Amygdala (tissue), 56 donors: ENCODE measurements at regions not wholly inside any gene's neighbourhood (a gene's known extent, or its start where the extent isn't known, plus 50 kb on each side); places are given as distances from the start of the nearest gene placed in this dataset.
"Not testable (repeated sequence)": the region's sequence is repeated elsewhere in the genome, so short reads cannot be mapped to it uniquely, and the experiment has no call there.

Source experiments
- DNase-seq, 56 donors: peaks; one replicate each; lab custom pipeline; 2025; lab: John Stamatoyannopoulos, UW

DNA sequence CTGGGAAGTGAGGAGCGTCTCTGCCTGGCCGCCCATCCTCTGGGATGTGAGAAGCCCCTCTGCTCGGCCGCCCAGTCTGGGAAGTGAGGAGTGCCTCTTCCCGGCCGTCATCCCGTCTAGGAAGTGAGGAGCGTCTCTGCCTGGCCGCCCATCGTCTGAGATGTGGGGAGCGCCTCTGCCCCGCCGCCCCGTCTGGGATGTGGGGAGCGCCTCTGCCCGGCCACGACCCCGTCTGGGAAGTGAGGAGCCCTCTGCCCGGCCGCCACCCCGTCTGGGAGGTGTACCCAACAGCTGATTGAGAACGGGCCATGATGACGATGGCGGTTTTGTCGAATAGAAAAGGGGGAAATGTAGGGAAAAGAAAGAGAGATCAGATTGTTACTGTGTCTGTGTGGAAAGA lies 173.9 kb upstream of the PRSS1 start:
- DNase-seq, result not testable (repeated sequence)

DNA sequence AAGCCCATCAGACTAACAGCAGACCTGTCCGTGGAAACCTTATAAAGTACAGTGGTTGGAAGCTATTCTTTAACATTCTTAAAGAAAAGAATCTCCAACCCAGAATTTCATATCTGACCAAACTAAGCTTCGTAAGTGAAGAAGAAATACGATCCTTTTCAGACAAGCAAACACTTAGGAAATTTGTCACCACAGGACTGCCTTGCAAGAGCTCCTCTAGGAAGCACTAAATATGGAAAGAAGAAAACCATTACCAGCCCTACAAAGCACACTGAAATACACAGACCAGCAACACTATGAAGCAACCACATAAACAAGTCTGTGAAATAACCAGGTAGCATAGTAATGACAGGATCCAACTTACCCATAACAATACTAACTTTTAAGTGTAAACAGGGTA lies 177.7 kb upstream of the PRSS1 start:
- no peak for DNase-seq

DNA sequence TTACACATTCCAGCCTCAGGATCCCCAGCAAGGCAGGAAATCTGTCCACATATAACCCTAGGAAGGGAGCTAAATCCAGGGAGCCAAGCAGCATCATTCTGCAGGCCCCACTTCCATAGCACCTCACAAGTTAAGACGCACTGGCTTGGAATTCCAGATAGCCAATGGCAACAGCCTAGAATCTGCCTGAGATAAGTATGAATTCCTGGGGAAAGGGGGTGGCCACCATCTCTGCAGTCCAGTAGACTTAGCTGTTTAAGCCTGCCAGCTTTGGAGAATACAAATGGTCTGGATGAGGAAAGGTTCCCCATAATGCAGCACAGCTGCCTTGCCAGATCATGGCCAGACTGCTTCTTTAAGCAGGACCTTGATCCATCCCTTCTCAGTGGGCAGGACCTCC lies 179.4 kb upstream of the PRSS1 start:
- DNase-seq, result no peak

DNA sequence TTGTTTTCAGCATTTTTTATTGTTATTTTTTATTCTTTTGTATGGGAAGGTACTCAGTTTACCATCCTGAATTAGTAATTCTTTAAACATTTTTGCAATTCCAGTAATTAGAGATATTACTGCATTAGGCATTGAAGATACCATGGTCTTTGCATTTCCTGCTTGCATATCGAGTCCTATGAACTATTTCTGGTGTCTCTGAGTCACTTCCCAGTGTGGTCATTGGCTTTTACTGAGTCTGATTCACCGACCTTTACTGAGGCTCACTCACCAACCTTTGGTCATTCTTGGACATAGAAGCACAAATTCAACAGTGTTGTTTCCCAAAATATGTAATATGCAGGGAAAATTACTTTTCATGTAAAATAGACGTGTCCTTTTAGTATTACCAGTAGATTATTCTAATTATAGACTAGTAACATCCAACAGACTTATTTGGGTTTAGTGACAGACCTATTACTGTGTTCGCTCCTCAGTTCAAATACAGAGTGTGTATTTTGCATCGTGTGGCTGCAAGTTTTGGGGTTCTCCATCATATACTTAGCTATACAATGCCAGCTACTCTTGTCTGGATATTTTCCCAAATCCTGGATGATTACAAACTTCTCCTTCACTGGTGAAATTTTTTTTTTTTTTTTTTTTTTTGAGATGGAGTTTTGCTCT lies 180.7 kb upstream of the PRSS1 start:
- no peak for DNase-seq

DNA sequence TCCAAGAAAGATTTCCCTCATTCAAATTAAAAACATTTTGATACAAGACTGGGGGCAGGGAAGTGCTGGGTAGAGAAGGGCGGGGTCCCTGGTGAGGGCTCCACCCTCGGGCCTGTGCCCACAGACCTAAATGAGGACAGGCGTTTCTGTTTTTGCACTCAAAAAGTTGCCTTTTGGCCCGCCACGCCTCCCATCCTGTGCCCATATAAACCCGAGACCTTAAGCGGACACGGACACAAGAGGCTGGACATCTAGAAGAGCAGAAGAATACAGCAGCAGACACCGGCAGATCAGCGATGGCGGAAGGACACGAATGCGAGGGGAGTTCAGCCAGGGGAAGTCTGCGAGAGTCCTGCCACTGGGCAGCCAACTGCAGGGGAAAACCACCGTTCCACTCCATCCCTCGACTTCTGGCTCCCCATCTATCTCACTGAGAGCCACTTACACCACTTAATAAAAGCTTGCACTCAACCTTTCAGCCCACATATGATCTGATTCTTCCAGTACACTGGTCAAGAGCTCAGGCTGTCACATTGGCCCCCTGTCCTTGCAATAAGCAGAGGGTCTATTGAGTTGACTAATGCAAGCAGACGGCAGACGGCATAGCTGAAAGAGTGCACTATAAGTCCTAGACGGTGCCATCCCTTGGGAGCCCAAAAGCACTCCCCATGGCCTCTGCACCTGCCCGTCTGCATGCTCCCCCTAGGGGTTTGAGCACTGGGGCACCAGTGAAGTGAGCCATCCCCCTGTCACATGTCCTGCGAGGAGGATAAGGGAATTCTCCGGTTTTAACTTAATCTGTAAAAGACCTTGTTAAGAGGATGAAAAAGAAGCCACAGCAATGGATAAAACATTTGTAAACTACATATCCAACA lies 181.8 kb upstream of the PRSS1 start:
- no peak for DNase-seq

DNA sequence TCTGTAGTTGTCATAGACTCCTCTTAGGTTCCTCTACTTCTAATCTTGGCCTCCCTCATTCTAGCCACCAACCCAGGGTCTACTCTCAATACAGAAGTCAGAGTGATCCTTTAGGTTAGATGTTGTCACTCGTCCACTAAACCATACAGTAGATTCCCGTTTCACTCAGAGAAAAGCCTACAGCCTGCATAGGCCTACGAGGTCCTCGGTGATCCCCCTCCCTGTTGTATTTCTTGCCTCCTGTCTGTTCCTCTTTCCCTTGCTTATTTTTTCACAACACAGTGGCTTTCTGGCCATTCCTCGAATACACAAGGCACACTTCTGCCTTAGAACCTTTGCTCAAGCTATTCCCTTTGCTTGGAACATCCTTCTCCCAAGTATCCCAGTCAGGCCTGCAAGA lies 183.0 kb upstream of the PRSS1 start:
- DNase-seq, result no peak

DNA sequence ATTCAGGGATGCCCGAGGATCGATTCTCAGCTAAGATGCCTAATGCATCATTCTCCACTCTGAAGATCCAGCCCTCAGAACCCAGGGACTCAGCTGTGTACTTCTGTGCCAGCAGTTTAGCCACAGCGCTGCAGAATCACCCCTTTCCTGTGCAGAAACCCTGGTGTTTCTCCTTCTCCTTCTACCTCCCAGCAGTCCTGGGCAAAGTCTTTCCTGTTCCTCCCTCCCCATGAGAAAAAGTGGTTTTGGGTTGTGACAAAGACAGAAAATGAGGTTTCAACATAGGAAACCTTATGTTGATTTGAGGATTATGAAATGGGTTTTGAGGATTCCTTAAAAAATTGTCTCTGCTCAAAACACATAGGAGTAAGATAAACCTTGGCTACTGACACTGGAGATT lies 185.1 kb upstream of the PRSS1 start:
- not testable (repeated sequence) for DNase-seq

DNA sequence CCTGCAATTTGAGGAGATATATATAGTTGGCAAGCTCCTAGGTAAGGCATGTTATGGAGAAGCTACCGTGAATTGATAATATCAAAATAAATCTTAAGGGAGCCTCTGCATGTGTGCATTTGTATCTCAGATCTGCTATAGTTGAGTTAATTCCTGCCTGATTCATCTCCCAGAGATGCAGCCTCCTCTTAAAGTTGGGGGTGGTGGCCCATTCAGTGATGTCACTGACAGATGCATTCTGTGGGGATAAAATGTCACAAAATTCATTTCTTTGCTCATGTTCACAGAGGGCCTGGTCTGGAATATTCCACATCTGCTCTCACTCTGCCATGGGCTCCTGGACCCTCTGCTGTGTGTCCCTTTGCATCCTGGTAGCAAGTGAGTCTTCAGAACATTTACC lies 185.8 kb upstream of the PRSS1 start:
- no peak for DNase-seq

DNA sequence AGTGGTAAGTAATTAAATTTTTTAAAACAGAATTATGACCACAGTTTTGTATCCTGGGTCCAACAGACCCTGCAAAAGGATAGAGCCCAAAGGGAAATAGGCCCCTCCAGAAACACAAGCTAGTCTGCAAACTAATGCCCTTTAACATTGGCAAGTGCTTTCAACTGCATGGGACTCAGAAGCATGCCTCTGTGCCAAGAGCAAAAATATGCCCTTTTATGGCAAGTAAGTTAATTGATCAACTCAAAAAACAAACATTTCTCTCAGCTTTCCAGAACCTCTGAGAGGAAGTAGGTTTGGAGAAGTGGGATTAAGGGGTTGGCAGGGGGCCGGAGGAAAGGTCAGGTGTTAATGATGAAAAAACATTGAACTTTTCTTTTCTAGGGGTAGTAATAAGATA lies 186.6 kb upstream of the PRSS1 start:
- DNase-seq, result no peak

DNA sequence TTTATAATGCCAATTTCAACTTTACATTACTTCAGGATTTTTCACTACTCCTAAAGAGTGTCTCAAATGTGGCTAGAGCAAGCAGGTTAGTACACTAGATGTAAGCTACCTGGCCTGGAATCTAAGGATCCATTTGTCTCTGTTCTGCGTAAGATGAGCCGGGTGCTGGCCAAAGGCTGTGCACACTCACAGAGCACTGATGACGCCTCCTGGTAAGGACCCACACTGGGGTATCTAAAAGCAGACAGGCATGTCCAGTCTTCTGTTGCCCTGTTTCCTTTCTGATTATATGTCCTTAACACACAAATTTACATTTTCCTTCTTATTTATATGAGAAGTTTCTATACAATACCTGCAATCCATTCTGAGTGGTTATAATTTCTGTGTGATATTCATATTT lies 187.9 kb upstream of the PRSS1 start:
- DNase-seq, result not testable (repeated sequence)

DNA sequence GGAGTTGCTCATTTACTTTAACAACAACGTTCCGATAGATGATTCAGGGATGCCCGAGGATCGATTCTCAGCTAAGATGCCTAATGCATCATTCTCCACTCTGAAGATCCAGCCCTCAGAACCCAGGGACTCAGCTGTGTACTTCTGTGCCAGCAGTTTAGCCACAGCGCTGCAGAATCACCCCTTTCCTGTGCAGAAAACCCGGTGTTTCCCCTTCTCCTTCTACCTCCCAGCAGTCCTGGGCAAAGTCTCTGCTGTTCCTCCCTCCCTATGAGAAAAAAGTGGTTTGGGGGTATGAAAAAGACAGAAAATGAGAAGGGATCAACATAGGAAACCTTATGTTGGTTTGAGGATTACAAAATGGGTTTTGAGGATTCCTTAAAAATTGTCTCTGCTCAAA lies 188.5 kb upstream of the PRSS1 start:
- not testable (repeated sequence) for DNase-seq

DNA sequence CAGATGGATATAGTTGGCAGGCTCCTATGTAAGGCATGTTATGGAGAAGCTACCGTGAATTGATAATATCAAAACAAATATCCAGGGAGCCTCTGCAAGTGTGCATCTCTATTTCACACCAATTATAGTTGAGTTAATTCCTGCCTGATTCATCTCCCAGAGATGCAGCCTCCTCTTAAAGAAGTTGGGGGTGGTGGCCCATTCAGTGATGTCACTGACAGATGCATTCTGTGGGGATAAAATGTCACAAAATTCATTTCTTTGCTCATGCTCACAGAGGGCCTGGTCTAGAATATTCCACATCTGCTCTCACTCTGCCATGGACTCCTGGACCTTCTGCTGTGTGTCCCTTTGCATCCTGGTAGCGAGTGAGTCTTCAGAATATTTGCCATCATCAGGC lies 189.1 kb upstream of the PRSS1 start:
- no peak for DNase-seq

DNA sequence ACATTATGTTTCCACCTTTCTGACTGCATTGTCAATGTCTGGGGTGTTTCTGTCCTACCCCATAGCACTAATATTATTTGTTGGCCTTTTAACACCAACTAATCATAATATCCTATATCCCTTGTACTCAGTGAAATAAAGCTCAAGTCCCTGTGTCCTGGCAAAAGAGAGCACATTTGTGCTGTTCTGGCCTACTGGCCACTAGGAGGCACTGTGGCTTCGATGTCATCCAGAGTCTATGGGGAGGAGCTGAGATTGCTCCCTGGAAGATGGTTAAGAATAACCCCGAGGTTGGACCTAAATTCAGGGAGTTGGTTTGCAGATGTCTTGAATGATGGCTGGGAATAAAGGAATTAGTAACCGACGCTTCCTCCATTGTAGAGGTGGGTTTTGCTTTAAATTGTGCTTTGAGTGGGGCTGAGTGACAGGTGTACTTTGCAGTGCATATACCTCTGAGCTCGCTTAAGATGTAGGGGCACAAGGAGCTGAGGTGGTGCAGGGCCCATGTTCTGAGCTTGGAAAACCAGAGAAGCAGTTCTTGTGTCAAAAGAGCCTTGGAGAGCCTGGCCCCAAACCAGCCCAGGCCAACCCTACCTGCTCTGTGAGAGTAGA lies 191.2 kb upstream of the PRSS1 start:
- DNase-seq, result peak in 2 of 56 donors; percentile 6 to 13

DNA sequence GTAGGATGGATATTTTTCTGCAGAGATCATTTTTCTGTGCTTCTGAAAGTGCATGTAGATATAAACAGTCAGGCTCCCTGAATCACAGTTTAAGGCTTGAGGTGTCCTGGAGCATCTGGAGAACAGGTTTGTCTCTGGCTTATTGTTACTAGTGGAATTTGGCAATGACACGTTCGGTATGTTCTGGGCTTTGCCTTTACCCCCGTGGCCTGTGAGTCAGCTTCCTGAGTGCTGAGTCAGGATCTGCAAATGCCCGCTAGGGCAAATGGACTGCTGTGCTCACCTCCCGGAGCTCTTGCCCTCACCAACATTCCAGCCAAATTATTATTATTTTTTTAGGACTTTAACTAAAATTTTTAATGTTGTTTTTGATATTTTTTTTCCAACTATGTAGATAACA lies 192.5 kb upstream of the PRSS1 start:
- DNase-seq, result no peak

DNA sequence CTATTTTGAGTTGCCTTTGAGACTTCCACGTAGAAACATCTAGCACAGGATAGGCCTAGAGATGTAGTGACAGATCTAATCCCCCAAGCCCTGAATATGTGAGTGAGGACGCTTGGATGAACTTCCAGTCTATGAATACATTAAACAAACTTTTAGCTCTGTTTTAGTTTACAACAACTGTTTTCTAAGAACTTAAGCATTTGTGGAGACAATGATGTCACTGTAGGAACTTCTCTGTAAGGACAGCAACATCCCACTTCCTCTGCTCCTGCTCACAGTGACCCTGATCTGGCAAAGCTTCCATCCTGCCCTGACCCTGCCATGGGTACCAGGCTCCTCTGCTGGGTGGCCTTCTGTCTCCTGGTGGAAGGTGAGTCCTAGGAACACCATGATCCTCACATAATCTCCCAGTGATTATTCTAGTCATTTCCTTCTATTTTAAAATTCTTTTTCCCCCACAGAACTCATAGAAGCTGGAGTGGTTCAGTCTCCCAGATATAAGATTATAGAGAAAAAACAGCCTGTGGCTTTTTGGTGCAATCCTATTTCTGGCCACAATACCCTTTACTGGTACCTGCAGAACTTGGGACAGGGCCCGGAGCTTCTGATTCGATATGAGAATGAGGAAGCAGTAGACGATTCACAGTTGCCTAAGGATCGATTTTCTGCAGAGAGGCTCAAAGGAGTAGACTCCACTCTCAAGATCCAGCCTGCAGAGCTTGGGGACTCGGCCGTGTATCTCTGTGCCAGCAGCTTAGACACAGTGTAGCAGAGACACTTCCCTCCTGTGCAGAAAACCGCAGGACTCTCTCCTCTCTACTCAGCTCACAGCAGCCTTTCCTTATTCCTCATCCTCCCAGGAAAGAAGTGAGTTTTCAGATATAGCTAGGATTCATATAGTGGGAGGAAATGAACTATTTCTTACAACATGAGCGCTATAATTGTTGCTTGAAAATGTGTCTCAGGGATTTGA lies 194.4 kb upstream of the PRSS1 start:
- no peak for DNase-seq

DNA sequence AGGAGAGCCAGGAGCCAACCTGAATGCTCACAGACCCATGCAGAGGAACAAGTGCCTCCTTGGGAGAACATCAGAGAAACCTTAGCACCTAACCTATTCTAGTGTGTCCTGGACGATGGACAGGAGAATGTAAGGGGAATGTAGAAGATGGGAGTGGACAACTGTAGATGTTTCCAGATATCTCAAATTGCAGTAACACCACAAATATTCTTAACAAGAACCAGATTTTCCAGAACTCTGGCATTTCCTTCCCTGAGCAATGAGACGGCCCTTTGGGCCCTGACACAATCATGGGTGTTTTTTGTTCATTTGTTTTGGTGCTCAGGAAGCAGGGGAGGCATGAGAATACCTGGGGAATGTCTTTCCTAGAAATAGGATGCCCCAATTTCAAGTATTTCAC lies 196.1 kb upstream of the PRSS1 start:
- DNase-seq, result no peak

DNA sequence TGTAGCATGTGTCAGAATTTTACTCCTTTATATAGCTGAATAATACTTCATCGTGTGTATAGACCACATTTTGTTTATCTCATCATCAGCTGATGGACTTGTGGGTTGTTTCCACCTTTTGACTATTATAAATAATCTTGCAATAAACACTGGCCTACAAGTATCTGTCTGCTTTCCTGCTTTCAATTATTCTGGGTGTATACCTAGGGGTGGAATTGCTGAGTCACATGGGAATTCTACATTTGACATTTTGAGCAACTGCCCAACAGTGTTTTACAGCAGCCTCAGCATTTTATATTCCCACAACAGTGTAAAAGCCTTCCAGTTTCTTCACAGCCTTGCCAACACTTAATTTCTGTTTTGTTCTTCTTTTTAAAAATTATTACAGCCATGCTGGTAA lies 200.3 kb upstream of the PRSS1 start:
- DNase-seq, result no peak

DNA sequence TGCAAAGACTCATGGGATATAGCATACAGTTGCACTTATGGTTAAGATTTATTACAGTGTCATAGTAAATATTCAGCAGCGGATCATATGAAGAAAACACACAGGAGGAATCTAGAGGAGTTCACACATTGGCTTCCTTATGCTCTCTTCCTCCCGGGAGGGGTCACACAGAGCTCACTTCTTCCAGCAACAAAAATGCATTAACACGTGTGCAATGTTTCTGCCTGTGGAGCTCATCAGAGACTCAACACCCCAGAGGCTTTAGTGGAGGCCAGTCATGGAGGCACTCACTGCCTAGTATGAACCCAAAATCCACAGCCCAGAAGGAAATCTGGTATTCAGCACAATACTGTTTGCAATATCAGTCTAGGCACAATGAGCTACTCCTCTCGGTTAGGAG lies 202.8 kb upstream of the PRSS1 start:
- DNase-seq, result no peak

DNA sequence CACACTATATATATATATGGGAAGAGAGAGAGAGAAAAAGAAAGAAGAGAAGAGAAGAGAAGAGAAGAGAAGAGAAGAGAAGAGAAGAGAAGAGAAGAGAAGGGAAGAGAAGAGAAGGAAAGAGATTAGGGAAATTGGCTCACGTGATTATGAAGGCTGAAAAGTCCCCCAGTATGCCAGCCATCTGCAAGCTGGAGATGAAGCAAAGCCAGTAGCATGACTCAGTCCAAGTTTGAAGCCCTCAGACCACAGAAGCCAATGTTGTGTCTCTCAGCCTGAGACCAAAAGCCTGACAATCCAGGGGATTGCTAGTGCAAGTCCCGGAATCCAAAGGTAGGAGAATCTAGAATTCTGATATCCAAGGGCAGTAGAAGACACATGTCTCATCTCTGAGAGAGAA lies 206.3 kb upstream of the PRSS1 start:
- DNase-seq, result no peak

DNA sequence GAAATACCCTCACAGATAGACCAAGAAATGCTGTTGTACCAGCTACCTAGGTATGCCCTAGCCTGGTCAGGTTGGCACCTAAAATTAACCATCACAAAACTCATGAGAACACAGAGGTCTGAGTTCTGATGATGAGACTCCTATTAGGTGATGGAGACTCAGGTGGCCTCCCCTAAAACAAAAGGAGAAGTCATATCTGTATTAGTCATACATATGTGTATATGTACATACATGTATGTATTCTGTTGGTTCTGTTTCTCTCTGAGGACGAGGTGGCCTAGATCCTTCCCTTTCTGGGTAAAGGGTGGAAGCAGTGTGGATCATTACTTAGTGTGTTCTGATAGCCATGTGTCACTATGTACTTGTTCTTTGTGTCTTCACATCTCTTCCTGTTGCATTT lies 207.2 kb upstream of the PRSS1 start:
- no peak for DNase-seq

DNA sequence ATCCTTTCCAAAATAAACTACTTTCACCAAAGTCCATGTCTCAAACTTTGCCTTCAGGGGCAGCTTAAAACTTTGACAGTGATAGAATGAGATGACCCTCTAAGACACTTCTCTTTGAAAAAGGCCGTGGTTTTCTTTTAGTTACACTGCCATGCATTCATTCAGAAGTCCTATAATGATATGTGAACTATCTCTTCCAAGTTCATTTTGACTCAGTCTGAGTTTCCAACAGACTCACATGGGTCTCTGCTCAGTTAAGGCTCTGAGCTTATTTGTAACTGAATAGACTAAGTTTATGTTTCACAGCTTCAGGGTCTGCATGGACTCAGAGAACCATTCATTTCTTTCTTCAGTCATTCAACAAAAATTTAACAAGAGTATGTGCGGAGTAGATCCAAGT lies 208.9 kb upstream of the PRSS1 start:
- DNase-seq, result no peak
